ENCODE measurements at regions not wholly inside any gene's neighbourhood (a gene's known extent, or its start where the extent isn't known, plus 50 kb on each side); places are given as distances from the start of the nearest gene placed in this dataset.
"Not testable (repeated sequence)": the region's sequence is repeated elsewhere in the genome, so short reads cannot be mapped to it uniquely, and the experiment has no call there.

GRCh38 chr17:45554479-45554878 lies 64.0 kb upstream of the PLEKHM1 start:
- not testable (repeated sequence) for DNase-seq (ENCODE audit: low read depth)

- not testable (repeated sequence) for DNase-seq (ENCODE audit: low read depth)
Observed at GRCh38 chr17:45558821-45559220, 68.3 kb upstream of the PLEKHM1 start.

GRCh38 chr17:45562868-45563267 lies 72.3 kb upstream of the PLEKHM1 start:
- DNase-seq (ENCODE audit: low read depth) = not testable (repeated sequence)

GRCh38 chr17:45563283-45563682 lies 72.8 kb upstream of the PLEKHM1 start:
- not testable (repeated sequence) for DNase-seq (ENCODE audit: low read depth)

GRCh38 chr17:45568275-45568674 lies 77.8 kb upstream of the PLEKHM1 start:
- not testable (repeated sequence) for DNase-seq (ENCODE audit: low read depth)

- not testable (repeated sequence) for DNase-seq (ENCODE audit: low read depth)
Observed at GRCh38 chr17:45573326-45573725, 82.8 kb upstream of the PLEKHM1 start.

GRCh38 chr17:45573924-45574770 lies 83.6 kb upstream of the PLEKHM1 start:
- no peak for DNase-seq (ENCODE audit: low read depth)

GRCh38 chr17:45575126-45575885 lies 84.8 kb upstream of the PLEKHM1 start:
- DNase-seq (ENCODE audit: low read depth) = no peak

GRCh38 chr17:45576527-45577307 lies 86.2 kb upstream of the PLEKHM1 start:
- DNase-seq (ENCODE audit: low read depth) = not testable (repeated sequence)

GRCh38 chr17:45577571-45578279 lies 87.2 kb upstream of the PLEKHM1 start:
- DNase-seq (ENCODE audit: low read depth) = no peak

- DNase-seq (ENCODE audit: low read depth) = no peak
Observed at GRCh38 chr17:45578516-45579455, 88.3 kb upstream of the PLEKHM1 start.

GRCh38 chr17:45579529-45580495 lies 89.3 kb upstream of the PLEKHM1 start:
- DNase-seq (ENCODE audit: low read depth) = no peak

GRCh38 chr17:45580924-45581323 lies 90.4 kb upstream of the PLEKHM1 start:
- DNase-seq (ENCODE audit: low read depth) = no peak

GRCh38 chr17:45581860-45582259 lies 91.3 kb upstream of the PLEKHM1 start:
- no peak for DNase-seq (ENCODE audit: low read depth)

GRCh38 chr17:45584092-45585036 lies 93.8 kb upstream of the PLEKHM1 start:
- DNase-seq (ENCODE audit: low read depth) = peak; percentile 61

- peak; percentile 73 for DNase-seq (ENCODE audit: low read depth)
Observed at GRCh38 chr17:45585037-45585733, 94.7 kb upstream of the PLEKHM1 start.

Measured in activated gamma-delta T cell treated with anti-CD3 and anti-CD28 coated beads, Interleukin-2, amount 50 U/mL, for 16 hours (primary cell).